Liver (tissue), 8 donors: ENCODE measurements at regions not wholly inside any gene's neighbourhood (a gene's known extent, or its start where the extent isn't known, plus 50 kb on each side); places are given as distances from the start of the nearest gene placed in this dataset.

ENCODE experiments used
- DNase-seq: peaks from one replicate; pipeline ENCODE4 v3.0.0-alpha.2; 2017; ENCODE audit warnings: low spot score
- H3K27ac ChIP-seq, 2 donors: one replicate each; pipeline ENCODE4 v1.7.0; 2013; ENCODE audit warnings: inconsistent platforms in 2 of 2, low read length in 2 of 2, control low read depth in 1 of 2, low read depth in 1 of 2, mild to moderate bottlenecking in 1 of 2
- H3K27me3 ChIP-seq, 4 donors: one replicate each; pipeline versions ENCODE4 v1.6.1 to v1.7.0; 2013; ENCODE audit warnings: low read length in 3 of 4, inconsistent platforms in 1 of 4, mild to moderate bottlenecking in 1 of 4, moderate library complexity in 1 of 4; ENCODE audit not compliant: control insufficient read depth in 4 of 4, insufficient read depth in 4 of 4
- H3K36me3 ChIP-seq, 4 donors: one replicate each; pipeline versions ENCODE4 v1.6.1 to v1.7.0; 2013; ENCODE audit warnings: low read length in 3 of 4, mild to moderate bottlenecking in 3 of 4, low read depth in 1 of 4, moderate library complexity in 1 of 4; ENCODE audit not compliant: control insufficient read depth in 4 of 4, insufficient read depth in 3 of 4
- H3K4me1 ChIP-seq, 4 donors: one replicate each; pipeline versions ENCODE4 v1.6.1 to v1.7.0; 2013; ENCODE audit warnings: low read length in 3 of 4, mild to moderate bottlenecking in 3 of 4, moderate library complexity in 1 of 4; ENCODE audit not compliant: control insufficient read depth in 4 of 4, insufficient read depth in 4 of 4
- H3K4me3 ChIP-seq, 3 donors: one replicate each; pipeline versions ENCODE4 v1.6.1 to v1.7.0; 2013; ENCODE audit warnings: low read length in 3 of 3, control low read depth in 1 of 3, low read depth in 1 of 3, mild to moderate bottlenecking in 1 of 3
- H3K9ac ChIP-seq, 2 donors: one replicate each; pipeline ENCODE4 v1.7.0; 2013; ENCODE audit warnings: low read length in 2 of 2, mild to moderate bottlenecking in 2 of 2, moderate library complexity in 2 of 2, control low read depth in 1 of 2, low read depth in 1 of 2
- H3K9me3 ChIP-seq, 4 donors: one replicate each; pipeline versions ENCODE4 v1.6.1 to v1.7.0; 2013; ENCODE audit warnings: low read length in 3 of 4; ENCODE audit not compliant: control insufficient read depth in 4 of 4
- EGR1 ChIP-seq, 2 donors: IDR thresholded peaks; 2 replicates each; pipeline ENCODE4 v1.6.1; 2016 to 2018; ENCODE audit warnings: antibody characterized with exemption in 2 of 2, low read depth in 2 of 2
- FOXA1 ChIP-seq: IDR thresholded peaks from 2 replicates; pipeline ENCODE4 v1.6.1; 2016; ENCODE audit warnings: antibody characterized with exemption
- FOXA2 ChIP-seq: IDR thresholded peaks from 2 replicates; pipeline ENCODE4 v1.6.1; 2016; ENCODE audit warnings: antibody characterized with exemption
- GABPA ChIP-seq, 2 donors: IDR thresholded peaks in 1 of 2; conservative IDR thresholded peaks in 1 of 2; 2 replicates each; pipeline ENCODE4 v1.6.1; 2016; ENCODE audit warnings: antibody characterized with exemption in 2 of 2, mild to moderate bottlenecking in 1 of 2, moderate library complexity in 1 of 2
- HNF4A ChIP-seq, 2 donors: conservative IDR thresholded peaks; 2 replicates each; pipeline ENCODE4 v1.6.1; 2016; ENCODE audit warnings: antibody characterized with exemption in 2 of 2, mild to moderate bottlenecking in 2 of 2
- HNF4G ChIP-seq: IDR thresholded peaks from 2 replicates; pipeline ENCODE4 v1.6.1; 2016; ENCODE audit warnings: antibody characterized with exemption
- JUND ChIP-seq, 2 donors: IDR thresholded peaks; 2 replicates each; pipeline ENCODE4 v1.6.1; 2016; ENCODE audit warnings: antibody characterized with exemption in 2 of 2
- MAX ChIP-seq: IDR thresholded peaks from 2 replicates; pipeline ENCODE4 v1.6.1; 2016; ENCODE audit warnings: antibody characterized with exemption
- NR2F2 ChIP-seq: IDR thresholded peaks from 2 replicates; pipeline ENCODE4 v1.6.1; 2016; ENCODE audit warnings: antibody characterized with exemption
- RAD21 ChIP-seq, 2 donors: IDR thresholded peaks; 2 replicates each; pipeline ENCODE4 v1.6.1; 2016; ENCODE audit warnings: antibody characterized with exemption in 2 of 2, mild to moderate bottlenecking in 2 of 2
- REST ChIP-seq: IDR thresholded peaks from 2 replicates; pipeline ENCODE4 v1.6.1; 2016; ENCODE audit warnings: antibody characterized with exemption, mild to moderate bottlenecking
- RXRA ChIP-seq, 2 donors: IDR thresholded peaks; 2 replicates each; pipeline ENCODE4 v1.6.1; 2017 to 2018; ENCODE audit warnings: antibody characterized with exemption in 2 of 2, mild to moderate bottlenecking in 1 of 2
- SP1 ChIP-seq: IDR thresholded peaks from 2 replicates; pipeline ENCODE4 v1.6.1; 2018; ENCODE audit warnings: antibody characterized with exemption, mild to moderate bottlenecking
- TAF1 ChIP-seq: conservative IDR thresholded peaks from 2 replicates; pipeline ENCODE4 v1.6.1; 2016; ENCODE audit warnings: antibody characterized with exemption, mild to moderate bottlenecking
- YY1 ChIP-seq: IDR thresholded peaks from 2 replicates; pipeline ENCODE4 v1.6.1; 2016; ENCODE audit warnings: antibody characterized with exemption, mild to moderate bottlenecking
- ZBTB33 ChIP-seq: IDR thresholded peaks from 2 replicates; pipeline ENCODE4 v1.6.1; 2016; ENCODE audit warnings: antibody characterized with exemption
- WGBS: extraction: QIAGEN DNeasy Blood & Tissue Kit; methylation state at CpG from one replicate; pipeline ENCODE4 v1.1.7; 2013; 5-methylcytosine and 5-hydroxymethylcytosine counted together
- TF ChIP-seq, protein P1 (sequence below): fragments of 150-350 bp; IDR thresholded peaks from 2 replicates; pipeline ENCODE4 v1.5.1; 2017; ENCODE audit warnings: improper control_type of control experiment, low read depth, low read length; ENCODE audit not compliant: missing input control
- TF ChIP-seq, protein P2 (sequence below): IDR thresholded peaks from 2 replicates; pipeline ENCODE4 v1.6.1; 2016; ENCODE audit warnings: antibody characterized with exemption
- donor health status: healthy.
- donor health status: healthy.
- donor health status: healthy.
- donor health status: healthy.
- donor health status: healthy.

- H3K9me3 ChIP-seq = peaks cover 0 to 3% (median 0%) of the 10 kb centered on the region in 4 donors
- no peaks in the 10 kb centered on the region for H3K4me1 ChIP-seq
- no peak overlapping the region for H3K27ac ChIP-seq
- DNase-seq = no peak
- no peak overlapping the region for H3K9ac ChIP-seq
- H3K36me3 ChIP-seq = no peaks in the 10 kb centered on the region
- WGBS = 87% methylated on average over 6 of the region's 6 CpGs
- H3K4me3 ChIP-seq = no peak overlapping the region
- TF ChIP-seq ZBTB33 (no peak), TAF1 (no peak), REST (no peak), FOXA1 (no peak), FOXA2 (no peak), NR2F2 (no peak), MAX (no peak), JUND (IDR thresholded peaks at IDR 0.05) (no peak), HNF4G (no peak), GABPA (IDR thresholded peaks at IDR 0.05 in 1 of 2, conservative IDR thresholded peaks at IDR 0.05 in 1 of 2) (no peak), RXRA (IDR thresholded peaks at IDR 0.05) (no peak), HNF4A (conservative IDR thresholded peaks at IDR 0.05) (no peak), EGR1 (IDR thresholded peaks at IDR 0.05; ENCODE audit: low read depth in 2 of 2) (no peak), SP1 (no peak), RAD21 (IDR thresholded peaks at IDR 0.05) (no peak), YY1 (no peak)
- TF ChIP-seq, protein P1, sequence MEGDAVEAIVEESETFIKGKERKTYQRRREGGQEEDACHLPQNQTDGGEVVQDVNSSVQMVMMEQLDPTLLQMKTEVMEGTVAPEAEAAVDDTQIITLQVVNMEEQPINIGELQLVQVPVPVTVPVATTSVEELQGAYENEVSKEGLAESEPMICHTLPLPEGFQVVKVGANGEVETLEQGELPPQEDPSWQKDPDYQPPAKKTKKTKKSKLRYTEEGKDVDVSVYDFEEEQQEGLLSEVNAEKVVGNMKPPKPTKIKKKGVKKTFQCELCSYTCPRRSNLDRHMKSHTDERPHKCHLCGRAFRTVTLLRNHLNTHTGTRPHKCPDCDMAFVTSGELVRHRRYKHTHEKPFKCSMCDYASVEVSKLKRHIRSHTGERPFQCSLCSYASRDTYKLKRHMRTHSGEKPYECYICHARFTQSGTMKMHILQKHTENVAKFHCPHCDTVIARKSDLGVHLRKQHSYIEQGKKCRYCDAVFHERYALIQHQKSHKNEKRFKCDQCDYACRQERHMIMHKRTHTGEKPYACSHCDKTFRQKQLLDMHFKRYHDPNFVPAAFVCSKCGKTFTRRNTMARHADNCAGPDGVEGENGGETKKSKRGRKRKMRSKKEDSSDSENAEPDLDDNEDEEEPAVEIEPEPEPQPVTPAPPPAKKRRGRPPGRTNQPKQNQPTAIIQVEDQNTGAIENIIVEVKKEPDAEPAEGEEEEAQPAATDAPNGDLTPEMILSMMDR = no peak
- TF ChIP-seq, protein P2, sequence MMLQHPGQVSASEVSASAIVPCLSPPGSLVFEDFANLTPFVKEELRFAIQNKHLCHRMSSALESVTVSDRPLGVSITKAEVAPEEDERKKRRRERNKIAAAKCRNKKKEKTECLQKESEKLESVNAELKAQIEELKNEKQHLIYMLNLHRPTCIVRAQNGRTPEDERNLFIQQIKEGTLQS = no peak
- no peaks in the 10 kb centered on the region for H3K27me3 ChIP-seq
Observed at GRCh38 chr14:101257551-101257950, 303.7 kb upstream of the DIO3 start.
